ENCODE measurements at regions not wholly inside any gene's neighbourhood (a gene's known extent, or its start where the extent isn't known, plus 50 kb on each side); places are given as distances from the start of the nearest gene placed in this dataset.

GRCh38 chr18:52237551-52237950, 102.4 kb upstream of the DCC start:
- H3K36me3 ChIP-seq (ENCODE audit: control insufficient read depth, insufficient read depth, low read length) = no peaks in the 10 kb centered on the region
- no peak overlapping the region for H3K9ac ChIP-seq (ENCODE audit: insufficient read depth, low read length)
- H3K4me1 ChIP-seq (ENCODE audit: control insufficient read depth, extremely low read depth, insufficient read depth, low read length) = no peaks in the 10 kb centered on the region
- TF ChIP-seq EZH2 (IDR thresholded peaks at IDR 0.05; ENCODE audit: low read length, missing control alignments) (no peak), CTCF (conservative IDR thresholded peaks at IDR 0.05 in 1 of 2, IDR thresholded peaks at IDR 0.05 in 1 of 2; ENCODE audit: low read depth in 1 of 2, low read length in 2 of 2) (no peak)
- H4K20me1 ChIP-seq (ENCODE audit: control insufficient read depth, extremely low read depth, insufficient read depth, low read length) = no peaks in the 10 kb centered on the region
- H3K9me3 ChIP-seq (ENCODE audit: control insufficient read depth, insufficient read depth, low read depth, low read length) = no peaks in the 10 kb centered on the region
- DNase-seq (ENCODE audit: low read depth in 2 of 2) = peak in 1 of 2 donors; percentile 70
- H3K4me2 ChIP-seq (ENCODE audit: extremely low read depth, insufficient read depth, low read length) = no peak overlapping the region
- no peak overlapping the region for H3K4me3 ChIP-seq (replicated peaks in 1 of 4; ENCODE audit: control extremely low read depth in 1 of 4, insufficient read depth in 1 of 4, low read depth in 3 of 4, low read length in 4 of 4)
- no peaks in the 10 kb centered on the region for H3K79me2 ChIP-seq (ENCODE audit: control insufficient read depth, insufficient read depth, low read length)
- no peak overlapping the region for H2AFZ ChIP-seq (ENCODE audit: low read length)
- no peaks in the 10 kb centered on the region for H3K27me3 ChIP-seq (ENCODE audit: control insufficient read depth, insufficient read depth, low read length)
- no peak overlapping the region for H3K27ac ChIP-seq (ENCODE audit: insufficient read depth, low read length)

- no peak for TF ChIP-seq EZH2 (IDR thresholded peaks at IDR 0.05; ENCODE audit: low read length, missing control alignments)
- TF ChIP-seq CTCF (conservative IDR thresholded peaks at IDR 0.05 in 1 of 2, IDR thresholded peaks at IDR 0.05 in 1 of 2; ENCODE audit: low read depth in 1 of 2, low read length in 2 of 2) = no peak
- H3K4me1 ChIP-seq (ENCODE audit: control insufficient read depth, extremely low read depth, insufficient read depth, low read length) = no peaks in the 10 kb centered on the region
- no peak overlapping the region for H3K9ac ChIP-seq (ENCODE audit: insufficient read depth, low read length)
- H3K27me3 ChIP-seq (ENCODE audit: control insufficient read depth, insufficient read depth, low read length) = no peaks in the 10 kb centered on the region
- H3K27ac ChIP-seq (ENCODE audit: insufficient read depth, low read length) = no peak overlapping the region
- H3K9me3 ChIP-seq (ENCODE audit: control insufficient read depth, insufficient read depth, low read depth, low read length) = no peaks in the 10 kb centered on the region
- H3K4me3 ChIP-seq (replicated peaks in 1 of 4; ENCODE audit: control extremely low read depth in 1 of 4, insufficient read depth in 1 of 4, low read depth in 3 of 4, low read length in 4 of 4) = no peak overlapping the region
- no peak overlapping the region for H3K4me2 ChIP-seq (ENCODE audit: extremely low read depth, insufficient read depth, low read length)
- no peak for DNase-seq (ENCODE audit: low read depth in 2 of 2)
- no peaks in the 10 kb centered on the region for H4K20me1 ChIP-seq (ENCODE audit: control insufficient read depth, extremely low read depth, insufficient read depth, low read length)
- no peaks in the 10 kb centered on the region for H3K79me2 ChIP-seq (ENCODE audit: control insufficient read depth, insufficient read depth, low read length)
- H3K36me3 ChIP-seq (ENCODE audit: control insufficient read depth, insufficient read depth, low read length) = no peaks in the 10 kb centered on the region
- no peak overlapping the region for H2AFZ ChIP-seq (ENCODE audit: low read length)
Observed at GRCh38 chr18:52242711-52243110, 97.3 kb upstream of the DCC start.

- Histone ChIP-seq H4K20me1 (ENCODE audit: control insufficient read depth, extremely low read depth, insufficient read depth, low read length) (no peaks in the 10 kb centered on the region), H3K4me2 (ENCODE audit: extremely low read depth, insufficient read depth, low read length) (no peak overlapping the region), H3K9me3 (ENCODE audit: control insufficient read depth, insufficient read depth, low read depth, low read length) (no peaks in the 10 kb centered on the region), H3K36me3 (ENCODE audit: control insufficient read depth, insufficient read depth, low read length) (no peaks in the 10 kb centered on the region), H3K27me3 (ENCODE audit: control insufficient read depth, insufficient read depth, low read length) (no peaks in the 10 kb centered on the region), H3K4me3 (replicated peaks in 1 of 4; ENCODE audit: control extremely low read depth in 1 of 4, insufficient read depth in 1 of 4, low read depth in 3 of 4, low read length in 4 of 4) (no peak overlapping the region), H3K79me2 (ENCODE audit: control insufficient read depth, insufficient read depth, low read length) (no peaks in the 10 kb centered on the region), H3K27ac (ENCODE audit: insufficient read depth, low read length) (no peak overlapping the region), H3K9ac (ENCODE audit: insufficient read depth, low read length) (no peak overlapping the region), H3K4me1 (ENCODE audit: control insufficient read depth, extremely low read depth, insufficient read depth, low read length) (no peaks in the 10 kb centered on the region), H2AFZ (ENCODE audit: low read length) (no peak overlapping the region)
- TF ChIP-seq CTCF (conservative IDR thresholded peaks at IDR 0.05 in 1 of 2, IDR thresholded peaks at IDR 0.05 in 1 of 2; ENCODE audit: low read depth in 1 of 2, low read length in 2 of 2) (no peak), EZH2 (IDR thresholded peaks at IDR 0.05; ENCODE audit: low read length, missing control alignments) (no peak)
- DNase-seq (ENCODE audit: low read depth in 2 of 2) = no peak
Observed at GRCh38 chr18:52244658-52245057, 95.3 kb upstream of the DCC start.

All from fibroblast of lung (primary cell).